Activated CD4-positive, alpha-beta T cell treated with anti-CD3 and anti-CD28 coated beads, Interleukin-2, amount 10 ng/mL, durations not matched to agents 7 days and 5 days (primary cell): ENCODE measurements at regions not wholly inside any gene's neighbourhood (a gene's known extent, or its start where the extent isn't known, plus 50 kb on each side); places are given as distances from the start of the nearest gene placed in this dataset.

Experiments used
- CTCF ChIA-PET: fragments of 350-600 bp; sonication (Branson Sonifier 250); formaldehyde crosslinking; loops from one replicate; lab custom pipeline; 2021; ENCODE audit warnings: antibody characterized with exemption; lab: Charles Lee
- POLR2A ChIA-PET: fragments of 350-600 bp; sonication (Branson Sonifier 250); formaldehyde crosslinking; loops from one replicate; lab custom pipeline; 2021; ENCODE audit warnings: antibody characterized with exemption; lab: Charles Lee
- DNase-seq: peaks from one replicate; pipeline ENCODE4 v3.0.0-alpha.2; 2020
- H3K27ac Mint-ChIP-seq: one replicate; pipeline ENCODE4 v1.8.0; 2021; ENCODE audit warnings: mild to moderate bottlenecking, moderate library complexity, mixed read lengths
- H3K27me3 Mint-ChIP-seq: one replicate; pipeline ENCODE4 v1.8.0; 2021; ENCODE audit warnings: mixed read lengths
- H3K36me3 Mint-ChIP-seq: one replicate; pipeline ENCODE4 v1.8.0; 2021; ENCODE audit warnings: low read depth, mixed read lengths
- H3K4me1 Mint-ChIP-seq: one replicate; pipeline ENCODE4 v1.8.0; 2021; ENCODE audit warnings: mixed read lengths
- H3K4me3 Mint-ChIP-seq: one replicate; pipeline ENCODE4 v1.8.0; 2021; ENCODE audit warnings: mild to moderate bottlenecking, moderate library complexity, mixed read lengths
- H3K9me3 Mint-ChIP-seq: one replicate; pipeline ENCODE4 v1.8.0; 2021; ENCODE audit warnings: mixed read lengths

DNA sequence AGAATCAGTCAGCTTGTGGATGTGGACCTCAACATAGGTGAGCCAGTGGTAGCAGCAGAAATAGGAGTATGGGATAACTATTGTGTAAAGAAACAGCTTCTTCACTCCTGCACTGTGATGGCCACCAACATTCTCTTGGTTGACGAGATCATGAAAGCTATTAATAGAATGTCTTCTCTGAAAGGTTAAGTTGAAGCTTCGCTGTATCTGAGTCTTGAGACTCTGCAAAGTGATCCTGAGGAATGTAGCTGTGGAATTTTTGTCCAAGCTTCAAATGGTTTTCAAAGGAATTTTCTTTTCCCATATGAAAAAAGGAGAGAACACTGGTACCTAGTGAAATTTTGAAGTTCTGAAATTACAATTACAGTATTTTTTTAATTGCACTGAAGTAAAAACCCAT, 146.3 kb downstream of the GMNC start:
- ChIA-PET CTCF (interaction anchor here (2.0 kb wide), 1 partner anchor 10 kb away, joined by 4 read pairs; no protein-coding TSS in a partner anchor), POLR2A (no interaction called here)
- Mint-ChIP-seq H3K27ac (no peak overlapping the region), H3K4me1 (no peaks in the 10 kb centered on the region), H3K9me3 (no peaks in the 10 kb centered on the region), H3K4me3 (no peak overlapping the region), H3K36me3 (no peaks in the 10 kb centered on the region), H3K27me3 (peaks cover 2% of the 10 kb centered on the region)
- no peak for DNase-seq

DNA sequence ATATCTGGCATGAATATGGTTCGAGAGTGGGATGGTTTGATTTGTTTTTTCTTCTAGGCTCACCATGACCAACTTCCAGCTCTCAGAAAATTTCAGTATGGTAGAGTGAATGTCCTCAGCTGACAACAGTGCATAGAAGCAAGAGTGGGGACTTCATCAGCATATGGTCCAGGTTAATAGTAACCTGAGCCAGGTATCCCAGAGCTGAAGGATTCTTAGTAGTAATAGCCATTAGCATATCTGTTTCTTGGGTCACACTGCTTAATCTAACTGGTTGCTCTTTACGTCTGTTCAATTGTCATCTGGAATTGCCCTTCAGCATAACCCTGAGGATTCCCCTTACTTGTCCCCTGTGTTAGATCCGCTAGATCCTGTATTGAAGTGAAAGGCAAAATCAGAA, 151.8 kb downstream of the GMNC start:
- H3K9me3 Mint-ChIP-seq: no peaks in the 10 kb centered on the region

DNA sequence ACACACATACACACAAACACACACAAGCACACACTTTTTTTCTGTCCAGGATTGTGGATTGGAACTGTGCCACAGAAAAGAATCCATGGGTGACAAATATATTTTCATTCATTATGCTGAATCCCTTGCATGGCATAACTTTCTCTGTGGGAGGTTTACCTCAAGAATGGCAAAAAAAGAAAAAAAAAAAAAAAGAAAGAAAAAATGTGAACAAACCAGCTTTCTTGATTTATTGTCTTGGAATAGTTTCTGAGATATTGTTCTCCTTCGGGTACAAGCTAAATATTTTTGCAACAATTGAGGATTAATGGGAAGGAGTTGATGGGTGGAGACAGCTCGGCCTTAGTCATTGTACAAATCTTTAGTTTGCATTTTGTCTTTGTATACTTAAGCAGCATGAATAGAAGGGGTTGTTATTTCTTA, 153.1 kb downstream of the GMNC start:
- POLR2A ChIA-PET: no interaction called here
- CTCF ChIA-PET: interaction anchor here (0.7 kb wide), 1 partner anchor 98 kb away, joined by 3 read pairs; no protein-coding TSS in a partner anchor

More for the DNA sequence above, 151.8 kb downstream of the GMNC start:
- no peak overlapping the region for H3K27ac Mint-ChIP-seq
- no peak for DNase-seq
- CTCF ChIA-PET: interaction anchor here (0.5 kb wide), 1 partner anchor 14 kb away, joined by 3 read pairs; no protein-coding TSS in a partner anchor
- H3K4me3 Mint-ChIP-seq: no peak overlapping the region
- no peaks in the 10 kb centered on the region for H3K4me1 Mint-ChIP-seq
- peaks cover 9% of the 10 kb centered on the region for H3K27me3 Mint-ChIP-seq
- no peaks in the 10 kb centered on the region for H3K36me3 Mint-ChIP-seq
- POLR2A ChIA-PET: no interaction called here

More for the DNA sequence above, 153.1 kb downstream of the GMNC start:
- H3K9me3 Mint-ChIP-seq: no peaks in the 10 kb centered on the region
- H3K4me1 Mint-ChIP-seq: no peaks in the 10 kb centered on the region
- DNase-seq: no peak
- H3K36me3 Mint-ChIP-seq: no peaks in the 10 kb centered on the region
- H3K27ac Mint-ChIP-seq: no peak overlapping the region
- H3K27me3 Mint-ChIP-seq: peaks cover 12% of the 10 kb centered on the region
- no peak overlapping the region for H3K4me3 Mint-ChIP-seq
